ENCODE measurements at regions not wholly inside any gene's neighbourhood (a gene's known extent, or its start where the extent isn't known, plus 50 kb on each side); places are given as distances from the start of the nearest gene placed in this dataset.

- DNase-seq (ENCODE audit: low spot score in 2 of 2), result no peak
- no peaks in the 10 kb centered on the region for H3K4me1 ChIP-seq
- H3K4me3 ChIP-seq, result no peak overlapping the region
These were observed 445.0 kb upstream of the TGFBR2 start for GRCh38 chr3:30161375-30161774.

GRCh38 chr3:30162579-30162978 lies 443.8 kb upstream of the TGFBR2 start:
- no peak for DNase-seq (ENCODE audit: low spot score in 2 of 2)

More at GRCh38 chr3:30161375-30161774, 445.0 kb upstream of the TGFBR2 start:
- Histone ChIP-seq H3K27me3 (ENCODE audit: low read depth) (no peaks in the 10 kb centered on the region), H3K9me3 (peaks cover 6% of the 10 kb centered on the region), H3K36me3 (replicated peaks) (no peaks in the 10 kb centered on the region)
- in situ Hi-C loops (cut with MboI; ENCODE audit: low sequenced_read_pairs), result no loop called here

GRCh38 chr3:30166535-30166934 lies 439.9 kb upstream of the TGFBR2 start:
- Histone ChIP-seq H3K9me3 (peaks cover 7% of the 10 kb centered on the region), H3K27me3 (ENCODE audit: low read depth) (no peaks in the 10 kb centered on the region), H3K4me1 (peaks cover 35% of the 10 kb centered on the region), H3K4me3 (no peak overlapping the region), H3K36me3 (replicated peaks) (no peaks in the 10 kb centered on the region)
- DNase-seq (ENCODE audit: low spot score in 2 of 2), result no peak
- in situ Hi-C loops (cut with MboI; ENCODE audit: low sequenced_read_pairs), result no loop called here

More at GRCh38 chr3:30162579-30162978, 443.8 kb upstream of the TGFBR2 start:
- Histone ChIP-seq H3K27me3 (ENCODE audit: low read depth) (no peaks in the 10 kb centered on the region), H3K9me3 (peaks cover 7% of the 10 kb centered on the region), H3K36me3 (replicated peaks) (no peaks in the 10 kb centered on the region), H3K4me3 (no peak overlapping the region), H3K4me1 (peaks cover 4% of the 10 kb centered on the region)
- in situ Hi-C loops (cut with MboI; ENCODE audit: low sequenced_read_pairs), result no loop called here

GRCh38 chr3:30167541-30168011 lies 438.8 kb upstream of the TGFBR2 start:
- DNase-seq (ENCODE audit: low spot score in 2 of 2), result peak; percentile 66 to 99
- H3K9me3 ChIP-seq, result peaks cover 7% of the 10 kb centered on the region
- H3K27me3 ChIP-seq (ENCODE audit: low read depth), result no peaks in the 10 kb centered on the region
- in situ Hi-C loops (cut with MboI; ENCODE audit: low sequenced_read_pairs), result no loop called here
- H3K4me3 ChIP-seq, result no peak overlapping the region
- H3K36me3 ChIP-seq (replicated peaks), result no peaks in the 10 kb centered on the region
- H3K4me1 ChIP-seq, result peaks cover 35% of the 10 kb centered on the region

- H3K4me1 ChIP-seq, result peaks cover 35% of the 10 kb centered on the region
- no peaks in the 10 kb centered on the region for H3K27me3 ChIP-seq (ENCODE audit: low read depth)
- DNase-seq (ENCODE audit: low spot score in 2 of 2), result peak in 1 of 2 experiments; percentile 68
- in situ Hi-C loops (cut with MboI; ENCODE audit: low sequenced_read_pairs), result no loop called here
- H3K4me3 ChIP-seq, result no peak overlapping the region
- H3K9me3 ChIP-seq, result peaks cover 7% of the 10 kb centered on the region
- H3K36me3 ChIP-seq (replicated peaks), result no peaks in the 10 kb centered on the region
These were observed 436.9 kb upstream of the TGFBR2 start for GRCh38 chr3:30169487-30169886.

- no peak for DNase-seq (ENCODE audit: low spot score in 2 of 2)
- Histone ChIP-seq H3K9me3 (peaks cover 6% of the 10 kb centered on the region), H3K4me1 (peaks cover 35% of the 10 kb centered on the region), H3K36me3 (replicated peaks) (no peaks in the 10 kb centered on the region), H3K4me3 (no peak overlapping the region), H3K27me3 (ENCODE audit: low read depth) (no peaks in the 10 kb centered on the region)
- in situ Hi-C loops (cut with MboI; ENCODE audit: low sequenced_read_pairs), result no loop called here
These were observed 435.5 kb upstream of the TGFBR2 start for GRCh38 chr3:30170681-30171438.

GRCh38 chr3:30174357-30174756 lies 432.0 kb upstream of the TGFBR2 start:
- Histone ChIP-seq H3K9me3 (no peaks in the 10 kb centered on the region), H3K4me3 (no peak overlapping the region), H3K36me3 (replicated peaks) (no peaks in the 10 kb centered on the region), H3K4me1 (peaks cover 16% of the 10 kb centered on the region), H3K27me3 (ENCODE audit: low read depth) (no peaks in the 10 kb centered on the region)
- DNase-seq (ENCODE audit: low spot score in 2 of 2), result no peak
- in situ Hi-C loops (cut with MboI; ENCODE audit: low sequenced_read_pairs), result no loop called here

- in situ Hi-C loops (cut with MboI; ENCODE audit: low sequenced_read_pairs), result no loop called here
- Histone ChIP-seq H3K36me3 (replicated peaks) (no peaks in the 10 kb centered on the region), H3K4me3 (no peak overlapping the region), H3K4me1 (no peaks in the 10 kb centered on the region; the same call in 1 of the 2 replicates), H3K9me3 (no peaks in the 10 kb centered on the region), H3K27me3 (ENCODE audit: low read depth) (no peaks in the 10 kb centered on the region)
- no peak for DNase-seq (ENCODE audit: low spot score in 2 of 2)
These were observed 425.9 kb upstream of the TGFBR2 start for GRCh38 chr3:30180310-30181177.

- in situ Hi-C loops (cut with MboI; ENCODE audit: low sequenced_read_pairs), result no loop called here
- no peaks in the 10 kb centered on the region for H3K36me3 ChIP-seq (replicated peaks)
- no peaks in the 10 kb centered on the region for H3K9me3 ChIP-seq
- H3K4me3 ChIP-seq, result no peak overlapping the region
- no peaks in the 10 kb centered on the region for H3K27me3 ChIP-seq (ENCODE audit: low read depth)
- peaks cover 2% of the 10 kb centered on the region for H3K4me1 ChIP-seq
- DNase-seq (ENCODE audit: low spot score in 2 of 2), result no peak
These were observed 425.3 kb upstream of the TGFBR2 start for GRCh38 chr3:30181178-30181465.

GRCh38 chr3:30181581-30181980 lies 424.8 kb upstream of the TGFBR2 start:
- Histone ChIP-seq H3K36me3 (replicated peaks) (no peaks in the 10 kb centered on the region), H3K27me3 (ENCODE audit: low read depth) (no peaks in the 10 kb centered on the region), H3K4me3 (no peak overlapping the region), H3K4me1 (peaks cover 7% of the 10 kb centered on the region), H3K9me3 (no peaks in the 10 kb centered on the region)
- in situ Hi-C loops (cut with MboI; ENCODE audit: low sequenced_read_pairs), result no loop called here
- no peak for DNase-seq (ENCODE audit: low spot score in 2 of 2)

- DNase-seq (ENCODE audit: low spot score in 2 of 2), result no peak
- H3K36me3 ChIP-seq (replicated peaks), result no peaks in the 10 kb centered on the region
- in situ Hi-C loops (cut with MboI; ENCODE audit: low sequenced_read_pairs), result no loop called here
- no peaks in the 10 kb centered on the region for H3K27me3 ChIP-seq (ENCODE audit: low read depth)
- no peak overlapping the region for H3K4me3 ChIP-seq
- no peaks in the 10 kb centered on the region for H3K9me3 ChIP-seq
- H3K4me1 ChIP-seq, result peaks cover 14% of the 10 kb centered on the region
These were observed 423.0 kb upstream of the TGFBR2 start for GRCh38 chr3:30183421-30183820.

- in situ Hi-C loops (cut with MboI; ENCODE audit: low sequenced_read_pairs), result no loop called here
These were observed 422.1 kb upstream of the TGFBR2 start for GRCh38 chr3:30184091-30184810.

GRCh38 chr3:30185872-30186271 lies 420.5 kb upstream of the TGFBR2 start:
- Histone ChIP-seq H3K36me3 (replicated peaks) (no peaks in the 10 kb centered on the region), H3K9me3 (no peaks in the 10 kb centered on the region), H3K4me3 (no peak overlapping the region), H3K4me1 (peaks cover 14% of the 10 kb centered on the region), H3K27me3 (ENCODE audit: low read depth) (no peaks in the 10 kb centered on the region)
- in situ Hi-C loops (cut with MboI; ENCODE audit: low sequenced_read_pairs), result no loop called here
- peak in 1 of 2 experiments; percentile 67 for DNase-seq (ENCODE audit: low spot score in 2 of 2)

More at GRCh38 chr3:30184091-30184810, 422.1 kb upstream of the TGFBR2 start:
- Histone ChIP-seq H3K4me1 (peaks cover 14% of the 10 kb centered on the region), H3K36me3 (replicated peaks) (no peaks in the 10 kb centered on the region), H3K9me3 (no peaks in the 10 kb centered on the region), H3K4me3 (no peak overlapping the region), H3K27me3 (ENCODE audit: low read depth) (no peaks in the 10 kb centered on the region)
- DNase-seq (ENCODE audit: low spot score in 2 of 2), result no peak
